ENCODE measurements at regions not wholly inside any gene's neighbourhood (a gene's known extent, or its start where the extent isn't known, plus 50 kb on each side); places are given as distances from the start of the nearest gene placed in this dataset.

DNA sequence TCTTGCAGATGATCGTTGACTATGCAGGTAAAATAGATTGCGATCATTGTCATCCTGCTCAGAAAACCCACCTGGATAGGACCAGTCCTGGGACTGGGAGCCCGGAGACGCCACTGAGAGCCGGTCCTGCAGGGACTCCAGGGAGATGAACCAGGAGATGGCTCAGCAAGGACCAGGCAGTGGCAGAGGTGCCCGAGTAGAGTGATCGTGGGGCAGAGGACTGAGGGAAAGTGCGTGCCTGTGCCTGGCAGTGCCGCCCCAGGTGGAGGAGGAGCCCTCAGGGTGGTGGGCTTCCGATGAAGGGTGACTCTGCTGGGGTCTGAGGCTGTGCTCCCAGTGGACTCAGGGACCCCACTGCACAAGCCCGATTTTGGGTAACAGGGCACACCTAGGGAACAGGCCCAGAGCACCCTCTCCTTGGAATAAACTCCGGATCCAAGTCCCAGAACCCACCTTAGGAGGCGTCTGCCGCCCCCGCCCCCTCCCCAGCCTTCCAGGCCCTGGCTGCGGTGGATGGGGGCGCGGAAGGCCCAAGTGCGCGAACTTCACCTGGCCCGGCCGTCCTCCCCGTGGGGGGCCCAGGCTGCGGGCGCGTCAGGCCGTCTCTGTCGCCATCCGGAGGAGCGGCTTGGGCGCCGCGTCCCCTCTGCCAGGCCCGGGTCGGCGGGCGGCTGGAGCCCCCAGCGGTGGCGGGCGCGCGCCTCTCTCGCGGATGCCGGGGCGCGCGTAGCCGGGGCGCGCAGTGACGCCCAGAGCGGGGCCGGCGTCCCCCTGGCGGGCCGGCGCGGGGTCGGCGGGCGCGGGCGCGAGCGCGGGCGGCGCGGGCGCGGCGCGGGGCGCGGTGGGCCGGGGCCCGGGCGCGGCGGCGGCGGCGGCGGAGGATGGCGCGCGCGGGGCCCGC is 1338.8 kb downstream of the BRD1 start:
- TF ChIP-seq CTCF (IDR thresholded peaks at IDR 0.05) (no peak), POLR2A (IDR thresholded peaks at IDR 0.05) (no peak), EP300 (IDR thresholded peaks at IDR 0.05) (no peak), POLR2AphosphoS5 (IDR thresholded peaks at IDR 0.05) (no peak)
